GM23338 (cell line): ENCODE measurements at regions not wholly inside any gene's neighbourhood (a gene's known extent, or its start where the extent isn't known, plus 50 kb on each side); places are given as distances from the start of the nearest gene placed in this dataset.

ENCODE experiments used
- ATAC-seq: fragments of 200-7000 bp; cut with Tn5 transposase; 3 replicates; pipeline ENCODE4 v1.9.1; 2020
- DNase-seq: peaks from one replicate; pipeline ENCODE4 v3.0.0-alpha.2; 2015; ENCODE audit warnings: low spot score
- H2AFZ ChIP-seq: fragments of 200-600 bp; sonication (generic); 2 replicates; pipeline ENCODE4 v1.8.0; 2016; ENCODE audit warnings: antibody characterized with exemption, mild to moderate bottlenecking, moderate library complexity
- H3F3A ChIP-seq: fragments of 200-600 bp; sonication (generic); replicated peaks from 2 replicates; pipeline ENCODE4 v1.8.0; 2017; ENCODE audit warnings: antibody characterized with exemption, mixed run types, low read depth
- H3K27ac ChIP-seq: fragments of 200-600 bp; sonication (generic); 2 replicates; pipeline ENCODE4 v1.6.1; 2016; ENCODE audit warnings: low read depth
- H3K27me3 ChIP-seq: fragments of 200-600 bp; sonication (generic); 2 replicates; pipeline ENCODE4 v1.8.0; 2016; ENCODE audit warnings: mild to moderate bottlenecking, mixed run types, moderate library complexity; ENCODE audit not compliant: insufficient read depth
- H3K36me3 ChIP-seq: fragments of 200-600 bp; sonication (generic); 2 replicates; pipeline ENCODE4 v1.8.0; 2016; ENCODE audit warnings: mild to moderate bottlenecking; ENCODE audit not compliant: insufficient read depth
- H3K4me1 ChIP-seq: fragments of 200-600 bp; sonication (generic); 2 replicates; pipeline ENCODE4 v1.8.0; 2016; ENCODE audit warnings: mild to moderate bottlenecking, moderate library complexity; ENCODE audit not compliant: insufficient read depth
- H3K4me2 ChIP-seq: fragments of 200-600 bp; sonication (generic); 2 replicates; pipeline ENCODE4 v1.7.1; 2017; ENCODE audit warnings: mixed run types
- H3K4me3 ChIP-seq: fragments of 200-600 bp; sonication (generic); 2 replicates; pipeline ENCODE4 v1.6.1; 2016; ENCODE audit warnings: mixed run types
- H3K79me2 ChIP-seq: fragments of 200-600 bp; sonication (generic); replicated peaks from 2 replicates; pipeline ENCODE4 v1.8.0; 2017; ENCODE audit warnings: mild to moderate bottlenecking; ENCODE audit not compliant: insufficient read depth
- H3K9me2 ChIP-seq: fragments of 200-600 bp; sonication (generic); 2 replicates; pipeline ENCODE4 v1.8.0; 2017; ENCODE audit not compliant: insufficient read depth
- H4K20me1 ChIP-seq: fragments of 200-600 bp; sonication (generic); replicated peaks from 2 replicates; pipeline ENCODE4 v1.8.0; 2017; ENCODE audit warnings: mild to moderate bottlenecking; ENCODE audit not compliant: insufficient read depth
- H3K27ac Mint-ChIP-seq: 2 replicates; pipeline ENCODE4 v1.8.0; 2020; ENCODE audit warnings: inconsistent platforms, mild to moderate bottlenecking, moderate library complexity, mixed read lengths
- H3K27me3 Mint-ChIP-seq: 3 replicates; pipeline ENCODE4 v1.8.0; 2022; ENCODE audit warnings: low read depth, mild to moderate bottlenecking, moderate library complexity, mixed read lengths, inconsistent platforms; ENCODE audit not compliant: insufficient read depth, poor library complexity
- H3K36me3 Mint-ChIP-seq: 3 replicates; pipeline ENCODE4 v1.8.0; 2021; ENCODE audit warnings: low read depth, mild to moderate bottlenecking, inconsistent platforms, moderate library complexity, mixed read lengths
- H3K4me1 Mint-ChIP-seq: 3 replicates; pipeline ENCODE4 v1.8.0; 2020; ENCODE audit warnings: mild to moderate bottlenecking, inconsistent platforms, mixed read lengths
- H3K4me3 Mint-ChIP-seq: 3 replicates; pipeline ENCODE4 v1.8.0; 2021; ENCODE audit warnings: moderate library complexity, mild to moderate bottlenecking, inconsistent platforms, mixed read lengths
- H3K9me3 Mint-ChIP-seq: 3 replicates; pipeline ENCODE4 v1.8.0; 2020; ENCODE audit warnings: moderate library complexity, mild to moderate bottlenecking, inconsistent platforms, mixed read lengths
- CTCF ChIP-seq, 2 experiments: fragments of 200-600 bp in 1 of 2; sonication (generic) in 1 of 2; conservative IDR thresholded peaks; 2 replicates each; pipeline versions ENCODE4 v1.5.1 to v1.6.1; 2016 to 2017; ENCODE audit warnings: antibody characterized with exemption in 2 of 2, low read depth in 2 of 2, mild to moderate bottlenecking in 2 of 2, moderate library complexity in 1 of 2
- EZH2phosphoT487 ChIP-seq: fragments of 200-600 bp; sonication (generic); IDR thresholded peaks from one replicate; pipeline ENCODE4 v1.8.1; 2018; ENCODE audit warnings: antibody characterized with exemption; ENCODE audit not compliant: unreplicated experiment
- JUNB ChIP-seq: IDR thresholded peaks from one replicate; pipeline ENCODE4 v1.6.1; 2016; ENCODE audit warnings: antibody characterized with exemption; ENCODE audit not compliant: unreplicated experiment
- NANOG ChIP-seq: IDR thresholded peaks from 2 replicates; pipeline ENCODE4 v1.6.1; 2016; ENCODE audit warnings: antibody characterized with exemption, borderline replicate concordance
- POLR2AphosphoS5 ChIP-seq: IDR thresholded peaks from 2 replicates; pipeline ENCODE4 v1.6.1; 2016; ENCODE audit warnings: antibody characterized with exemption, low read depth
- ZNF114 ChIP-seq: fragments of 250-450 bp; sonication (Bioruptor Pico); IDR thresholded peaks from 2 replicates; pipeline ENCODE4 v1.5.0; 2020; ENCODE audit warnings: mild to moderate bottlenecking, moderate library complexity
- ZNF331 ChIP-seq: fragments of 250-450 bp; sonication (Bioruptor Pico); IDR thresholded peaks from 2 replicates; pipeline ENCODE4 v1.5.0; 2020; ENCODE audit warnings: low read depth, mild to moderate bottlenecking, moderate library complexity
- ZNF462 ChIP-seq: fragments of 250-450 bp; sonication (Bioruptor Pico); IDR thresholded peaks from 2 replicates; pipeline ENCODE4 v1.5.0; 2020; ENCODE audit warnings: mild to moderate bottlenecking, moderate library complexity

GRCh38 chrX:149275836-149276235, 229.3 kb downstream of the IDS start (continued):
- TF ChIP-seq ZNF462 (CRISPR knock-in tag), result no peak
- TF ChIP-seq POLR2AphosphoS5, result no peak
- TF ChIP-seq ZNF114 (CRISPR knock-in tag), result no peak
- TF ChIP-seq ZNF331 (CRISPR knock-in tag), result no peak

GRCh38 chrX:149274516-149275105, 230.5 kb downstream of the IDS start:
- no peak overlapping the region for H2AFZ ChIP-seq
- H3K9me3 Mint-ChIP-seq, result no peaks in the 10 kb centered on the region; the same call in 2 of the 3 replicates
- H3K4me1 ChIP-seq, result no peaks in the 10 kb centered on the region
- H3K27me3 ChIP-seq, result no peaks in the 10 kb centered on the region
- no peaks in the 10 kb centered on the region for H3K4me1 Mint-ChIP-seq
- ATAC-seq (no peak), DNase-seq (no peak)
- no peak overlapping the region for H3K4me2 ChIP-seq
- H3K4me3 ChIP-seq, result no peak overlapping the region
- no peak overlapping the region for H3K27ac ChIP-seq
- H3K79me2 ChIP-seq, result no peaks in the 10 kb centered on the region
- H3K27ac Mint-ChIP-seq, result no peak overlapping the region
- H3K36me3 ChIP-seq, result no peaks in the 10 kb centered on the region
- H4K20me1 ChIP-seq, result no peaks in the 10 kb centered on the region
- no peak overlapping the region for H3K4me3 Mint-ChIP-seq
- no peaks in the 10 kb centered on the region for H3K9me2 ChIP-seq
- TF ChIP-seq EZH2phosphoT487, result no peak
- no peak for TF ChIP-seq JUNB
- TF ChIP-seq ZNF114 (CRISPR knock-in tag), result no peak
- TF ChIP-seq CTCF (conservative IDR thresholded peaks at IDR 0.05; ENCODE audit: low read depth in 2 of 2), result no peak
- no peak for TF ChIP-seq ZNF331 (CRISPR knock-in tag)
- TF ChIP-seq NANOG, result no peak
- no peak for TF ChIP-seq ZNF462 (CRISPR knock-in tag)
- H3K36me3 Mint-ChIP-seq, result no peaks in the 10 kb centered on the region
- H3F3A ChIP-seq, result no peaks in the 10 kb centered on the region
- no peaks in the 10 kb centered on the region for H3K27me3 Mint-ChIP-seq
